Panc1 (cell line): ENCODE measurements at regions not wholly inside any gene's neighbourhood (a gene's known extent, or its start where the extent isn't known, plus 50 kb on each side); places are given as distances from the start of the nearest gene placed in this dataset.

Source experiments
- POLR2AphosphoS5 ChIP-seq: IDR thresholded peaks from 2 replicates; pipeline ENCODE4 v1.6.1; 2012; ENCODE audit warnings: mild to moderate bottlenecking, low read depth, low read length, moderate library complexity
- REST ChIP-seq, 2 experiments: IDR thresholded peaks; 2 replicates each; pipeline ENCODE4 v1.6.1; 2011 to 2012; ENCODE audit warnings: low read depth in 2 of 2, control low read depth in 1 of 2, low read length in 1 of 2, mild to moderate bottlenecking in 1 of 2, moderate library complexity in 1 of 2; ENCODE audit not compliant: insufficient read depth in 1 of 2
- TF ChIP-seq, protein P1 (sequence below): fragments of 450-650 bp; IDR thresholded peaks from 2 replicates; pipeline ENCODE4 v1.5.1; 2017; ENCODE audit warnings: mild to moderate bottlenecking

DNA sequence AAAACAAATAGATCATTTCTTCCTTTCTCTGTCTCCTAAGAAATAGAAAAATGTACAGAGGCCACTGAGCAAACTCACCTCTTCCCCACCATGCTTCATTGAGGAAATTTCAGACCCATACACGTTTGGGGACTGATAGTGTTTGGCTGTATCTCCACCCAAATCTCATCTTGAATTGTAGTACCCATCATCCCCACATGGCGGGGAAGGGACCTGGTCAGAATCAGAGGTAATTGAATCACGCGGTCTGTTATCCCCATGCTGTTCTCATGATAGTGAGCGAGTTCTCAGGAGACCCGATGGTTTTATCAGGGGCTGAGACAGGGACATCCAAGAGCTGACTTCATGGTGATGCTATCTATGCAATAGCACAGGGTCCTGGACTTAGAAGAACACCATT is 1655.8 kb downstream of the MAT2B start:
- TF ChIP-seq, protein P1, sequence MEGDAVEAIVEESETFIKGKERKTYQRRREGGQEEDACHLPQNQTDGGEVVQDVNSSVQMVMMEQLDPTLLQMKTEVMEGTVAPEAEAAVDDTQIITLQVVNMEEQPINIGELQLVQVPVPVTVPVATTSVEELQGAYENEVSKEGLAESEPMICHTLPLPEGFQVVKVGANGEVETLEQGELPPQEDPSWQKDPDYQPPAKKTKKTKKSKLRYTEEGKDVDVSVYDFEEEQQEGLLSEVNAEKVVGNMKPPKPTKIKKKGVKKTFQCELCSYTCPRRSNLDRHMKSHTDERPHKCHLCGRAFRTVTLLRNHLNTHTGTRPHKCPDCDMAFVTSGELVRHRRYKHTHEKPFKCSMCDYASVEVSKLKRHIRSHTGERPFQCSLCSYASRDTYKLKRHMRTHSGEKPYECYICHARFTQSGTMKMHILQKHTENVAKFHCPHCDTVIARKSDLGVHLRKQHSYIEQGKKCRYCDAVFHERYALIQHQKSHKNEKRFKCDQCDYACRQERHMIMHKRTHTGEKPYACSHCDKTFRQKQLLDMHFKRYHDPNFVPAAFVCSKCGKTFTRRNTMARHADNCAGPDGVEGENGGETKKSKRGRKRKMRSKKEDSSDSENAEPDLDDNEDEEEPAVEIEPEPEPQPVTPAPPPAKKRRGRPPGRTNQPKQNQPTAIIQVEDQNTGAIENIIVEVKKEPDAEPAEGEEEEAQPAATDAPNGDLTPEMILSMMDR, result peak; percentile 17; the same call in 1 of the 2 replicates
- TF ChIP-seq REST (IDR thresholded peaks at IDR 0.05; ENCODE audit: insufficient read depth in 1 of 2, low read depth in 2 of 2, low read length in 1 of 2), result no peak
- TF ChIP-seq POLR2AphosphoS5, result no peak
